ENCODE measurements at regions not wholly inside any gene's neighbourhood (a gene's known extent, or its start where the extent isn't known, plus 50 kb on each side); places are given as distances from the start of the nearest gene placed in this dataset.

GRCh38 chr14:38544776-38545175, 288.9 kb upstream of the CLEC14A start:
- Histone ChIP-seq H3K56ac (replicated peaks; ENCODE audit: insufficient read length, low read depth, low read length) (no peak overlapping the region), H2BK15ac (ENCODE audit: low read length) (no peak overlapping the region), H2AK5ac (ENCODE audit: low read depth, low read length) (no peak overlapping the region), H3K79me2 (ENCODE audit: control insufficient read depth in 1 of 2, insufficient read depth in 2 of 2, low read length in 2 of 2) (no peaks in the 10 kb centered on the region), H3K36me3 (ENCODE audit: control insufficient read depth in 2 of 4, insufficient read depth in 4 of 4, low read length in 3 of 4) (no peaks in the 10 kb centered on the region), H2BK5ac (ENCODE audit: low read depth, low read length) (no peak overlapping the region), H4K91ac (replicated peaks; ENCODE audit: insufficient read length, low read length) (no peak overlapping the region), H3K9me3 (ENCODE audit: insufficient read depth in 2 of 2, low read depth in 1 of 2, low read length in 1 of 2) (no peaks in the 10 kb centered on the region; a peak in 1 of 4 replicates), H3K4me1 (replicated peaks in 1 of 4; ENCODE audit: control insufficient read depth in 3 of 4, insufficient read depth in 4 of 4, low read length in 3 of 4) (peaks cover 0 to 2% (median 0%) of the 10 kb centered on the region in 4 experiments; a peak in 1 of 7 replicates), H3K27me3 (replicated peaks in 1 of 4; ENCODE audit: control insufficient read depth in 3 of 4, extremely low read depth in 1 of 4, insufficient read depth in 3 of 4, low read length in 3 of 4) (no peaks in the 10 kb centered on the region), H2BK20ac (ENCODE audit: low read length) (no peak overlapping the region), H3K18ac (ENCODE audit: extremely low read depth, low read length) (no peak overlapping the region), H3K4me3 (ENCODE audit: extremely low read depth in 1 of 4, insufficient read depth in 2 of 4, low read depth in 3 of 4, low read length in 4 of 4) (no peak overlapping the region), H2BK120ac (replicated peaks; ENCODE audit: low read depth, low read length) (no peak overlapping the region), H3K4ac (replicated peaks; ENCODE audit: insufficient read length, low read depth, low read length) (no peak overlapping the region), H4K8ac (ENCODE audit: extremely low read depth, insufficient read depth, low read length) (no peak overlapping the region), H4K5ac (ENCODE audit: insufficient read length, low read depth, low read length) (no peak overlapping the region), H4K20me1 (replicated peaks in 1 of 2; ENCODE audit: control insufficient read depth in 1 of 2, insufficient read depth in 2 of 2, low read length in 2 of 2) (no peaks in the 10 kb centered on the region), H3K14ac (ENCODE audit: insufficient read length) (no peak overlapping the region), H3K4me2 (ENCODE audit: insufficient read depth in 1 of 2, low read depth in 2 of 2, low read length in 2 of 2) (no peak overlapping the region), H3K23me2 (ENCODE audit: low read depth, low read length) (no peaks in the 10 kb centered on the region), H2AFZ (ENCODE audit: low read length) (no peak overlapping the region), H3K79me1 (ENCODE audit: low read depth, low read length) (no peaks in the 10 kb centered on the region), H3K27ac (ENCODE audit: low read depth, low read length) (no peak overlapping the region), H3K23ac (ENCODE audit: insufficient read length) (no peak overlapping the region), H2BK12ac (ENCODE audit: low read depth, low read length) (no peak overlapping the region), H3K9ac (replicated peaks in 1 of 4; ENCODE audit: extremely low read depth in 1 of 4, low read depth in 3 of 4, low read length in 3 of 4) (peak overlapping the region in 1 of 4 experiments; percentile 37; a peak in 1 of 7 replicates)
- POLR2A ChIA-PET (ENCODE audit: partially characterized antibody): no interaction called here
- WGBS, 2 experiments (ENCODE audit: extremely low coverage in 1 of 2, insufficient coverage in 1 of 2, insufficient read length in 1 of 2, insufficient replicate concordance in 2 of 2, low coverage in 1 of 2, low lambda C conversion rate in 2 of 2, missing lambda C conversion rate in 1 of 2): 85% methylated on average over 2 of the region's 2 CpGs; no CpG with 5 or more reads in 1 of the 2 experiments
- CTCF ChIA-PET (ENCODE audit: partially characterized antibody): interaction anchor here (0.6 kb wide), 1 partner anchor 416 kb away, joined by 3 read pairs; no protein-coding TSS in a partner anchor
- FAIRE-seq (no peak), DNase-seq (ENCODE audit: low read depth in 1 of 2, low spot score in 2 of 2) (no peak)
- TF ChIP-seq KDM5A (IDR thresholded peaks at IDR 0.05; ENCODE audit: low read length) (no peak), TAF7 (optimal IDR thresholded peaks at IDR 0.05; ENCODE audit: borderline replicate concordance, low read depth, low read length) (no peak), SP4 (IDR thresholded peaks at IDR 0.05; ENCODE audit: low read length) (no peak), GABPA (IDR thresholded peaks at IDR 0.05; ENCODE audit: borderline replicate concordance, insufficient read depth, low read length) (no peak)

Data from H1 (cell line).